ENCODE measurements at regions not wholly inside any gene's neighbourhood (a gene's known extent, or its start where the extent isn't known, plus 50 kb on each side); places are given as distances from the start of the nearest gene placed in this dataset.

- no peak for DNase-seq (ENCODE audit: low spot score)
Observed at GRCh38 chr13:59494151-59494550, 669.6 kb downstream of the DIAPH3 start.

- no peak for DNase-seq (ENCODE audit: low spot score)
Observed at GRCh38 chr13:59494560-59494970, 669.2 kb downstream of the DIAPH3 start.

- no peak for DNase-seq (ENCODE audit: low spot score)
Observed at GRCh38 chr13:59495299-59495698, 668.4 kb downstream of the DIAPH3 start.

GRCh38 chr13:59495936-59496512, 667.7 kb downstream of the DIAPH3 start:
- DNase-seq (ENCODE audit: low spot score): no peak

- no peak for DNase-seq (ENCODE audit: low spot score)
Observed at GRCh38 chr13:59497621-59498247, 666.0 kb downstream of the DIAPH3 start.

- DNase-seq (ENCODE audit: low spot score): no peak
Observed at GRCh38 chr13:59501004-59501403, 662.7 kb downstream of the DIAPH3 start.

- no peak for DNase-seq (ENCODE audit: low spot score)
Observed at GRCh38 chr13:59504407-59504806, 659.3 kb downstream of the DIAPH3 start.

- no peak for DNase-seq (ENCODE audit: low spot score)
Observed at GRCh38 chr13:59510386-59510785, 653.3 kb downstream of the DIAPH3 start.

- no peak for DNase-seq (ENCODE audit: low spot score)
Observed at GRCh38 chr13:59513686-59514085, 650.0 kb downstream of the DIAPH3 start.

GRCh38 chr13:59514316-59514715, 649.4 kb downstream of the DIAPH3 start:
- no peak for DNase-seq (ENCODE audit: low spot score)

GRCh38 chr13:59519819-59520218, 643.9 kb downstream of the DIAPH3 start:
- DNase-seq (ENCODE audit: low spot score): no peak

GRCh38 chr13:59521549-59521948, 642.2 kb downstream of the DIAPH3 start:
- DNase-seq (ENCODE audit: low spot score): no peak

GRCh38 chr13:59522652-59523051, 641.1 kb downstream of the DIAPH3 start:
- no peak for DNase-seq (ENCODE audit: low spot score)

- no peak for DNase-seq (ENCODE audit: low spot score)
Observed at GRCh38 chr13:59527500-59527899, 636.2 kb downstream of the DIAPH3 start.

GRCh38 chr13:59531571-59532091, 632.1 kb downstream of the DIAPH3 start:
- DNase-seq (ENCODE audit: low spot score): peak; percentile 26

GRCh38 chr13:59532405-59532804, 631.3 kb downstream of the DIAPH3 start:
- DNase-seq (ENCODE audit: low spot score): no peak

GRCh38 chr13:59533561-59534555, 629.9 kb downstream of the DIAPH3 start:
- no peak for DNase-seq (ENCODE audit: low spot score)

- no peak for DNase-seq (ENCODE audit: low spot score)
Observed at GRCh38 chr13:59534806-59535205, 628.9 kb downstream of the DIAPH3 start.

GRCh38 chr13:59537500-59537899, 626.2 kb downstream of the DIAPH3 start:
- no peak for DNase-seq (ENCODE audit: low spot score)

- DNase-seq (ENCODE audit: low spot score): no peak
Observed at GRCh38 chr13:59538512-59538911, 625.2 kb downstream of the DIAPH3 start.

GRCh38 chr13:59542303-59542702, 621.4 kb downstream of the DIAPH3 start:
- no peak for DNase-seq (ENCODE audit: low spot score)

- DNase-seq (ENCODE audit: low spot score): no peak
Observed at GRCh38 chr13:59543418-59543817, 620.3 kb downstream of the DIAPH3 start.

GRCh38 chr13:59545007-59545406, 618.7 kb downstream of the DIAPH3 start:
- no peak for DNase-seq (ENCODE audit: low spot score)

Data from COLO829 (cell line).